ENCODE measurements at regions not wholly inside any gene's neighbourhood (a gene's known extent, or its start where the extent isn't known, plus 50 kb on each side); places are given as distances from the start of the nearest gene placed in this dataset.

GRCh38 chr5:67301285-67301903 is 104.8 kb upstream of the CD180 start:
- Mint-ChIP-seq H3K27ac (no peak overlapping the region), H3K36me3 (ENCODE audit: low read depth) (peaks cover 6% of the 10 kb centered on the region), H3K27me3 (no peaks in the 10 kb centered on the region), H3K4me1 (ENCODE audit: low read depth) (peaks cover 46% of the 10 kb centered on the region), H3K4me3 (no peak overlapping the region), H3K9me3 (peaks cover 10% of the 10 kb centered on the region)
- intact Hi-C loops (cut with micrococcal nuclease): no loop called here

GRCh38 chr5:67300326-67300725 is 103.7 kb upstream of the CD180 start:
- Mint-ChIP-seq H3K27me3 (no peaks in the 10 kb centered on the region), H3K4me3 (no peak overlapping the region), H3K36me3 (ENCODE audit: low read depth) (peaks cover 6% of the 10 kb centered on the region), H3K27ac (no peak overlapping the region), H3K4me1 (ENCODE audit: low read depth) (peaks cover 35% of the 10 kb centered on the region), H3K9me3 (peaks cover 10% of the 10 kb centered on the region)
- intact Hi-C loops (cut with micrococcal nuclease): no loop called here

GRCh38 chr5:67299231-67299735 is 102.7 kb upstream of the CD180 start:
- H3K4me1 Mint-ChIP-seq (ENCODE audit: low read depth): peaks cover 32% of the 10 kb centered on the region
- no peaks in the 10 kb centered on the region for H3K27me3 Mint-ChIP-seq
- intact Hi-C loops (cut with micrococcal nuclease): no loop called here
- H3K27ac Mint-ChIP-seq: no peak overlapping the region
- H3K4me3 Mint-ChIP-seq: no peak overlapping the region
- H3K36me3 Mint-ChIP-seq (ENCODE audit: low read depth): peaks cover 6% of the 10 kb centered on the region
- H3K9me3 Mint-ChIP-seq: peaks cover 10% of the 10 kb centered on the region

DNA sequence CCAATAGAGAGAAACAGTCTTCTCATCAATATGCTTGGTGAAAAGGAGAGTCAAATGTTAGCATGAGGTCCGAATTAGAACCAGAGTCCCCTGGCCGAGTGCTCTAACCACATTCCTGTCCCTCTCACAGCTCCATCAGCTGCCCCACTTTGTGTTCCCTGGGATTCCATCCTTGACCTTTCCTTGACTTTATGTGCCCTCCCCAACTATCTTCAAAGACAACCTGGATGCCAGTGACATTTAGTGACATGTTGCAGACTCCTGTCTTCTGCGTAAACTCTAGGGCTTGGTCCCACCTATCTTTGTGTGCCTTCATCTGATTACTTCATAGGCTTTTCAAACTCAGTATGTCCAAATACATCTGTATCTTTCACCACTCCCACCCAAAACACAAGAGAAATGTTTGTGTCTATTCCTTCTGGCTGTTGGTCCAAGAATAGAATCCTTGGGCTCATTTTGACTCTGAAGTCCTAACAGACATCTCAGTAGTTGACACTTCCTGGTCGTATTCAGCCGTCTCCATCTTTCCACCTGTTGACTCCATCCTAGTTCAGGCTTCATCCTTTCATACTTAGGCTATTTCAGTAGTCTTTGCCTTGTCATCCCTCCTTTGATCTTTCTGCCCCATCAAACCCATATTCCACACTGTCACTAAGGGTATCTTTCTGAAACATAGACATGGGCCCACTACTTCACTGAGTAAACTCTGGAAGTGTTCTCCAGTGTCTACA is 101.4 kb upstream of the CD180 start:
- intact Hi-C loops (cut with micrococcal nuclease): no loop called here
- H3K27me3 Mint-ChIP-seq: no peaks in the 10 kb centered on the region
- H3K4me3 Mint-ChIP-seq: no peak overlapping the region
- peaks cover 10% of the 10 kb centered on the region for H3K9me3 Mint-ChIP-seq
- H3K36me3 Mint-ChIP-seq (ENCODE audit: low read depth): peaks cover 6% of the 10 kb centered on the region
- peaks cover 31% of the 10 kb centered on the region for H3K4me1 Mint-ChIP-seq (ENCODE audit: low read depth)
- H3K27ac Mint-ChIP-seq: no peak overlapping the region

DNA sequence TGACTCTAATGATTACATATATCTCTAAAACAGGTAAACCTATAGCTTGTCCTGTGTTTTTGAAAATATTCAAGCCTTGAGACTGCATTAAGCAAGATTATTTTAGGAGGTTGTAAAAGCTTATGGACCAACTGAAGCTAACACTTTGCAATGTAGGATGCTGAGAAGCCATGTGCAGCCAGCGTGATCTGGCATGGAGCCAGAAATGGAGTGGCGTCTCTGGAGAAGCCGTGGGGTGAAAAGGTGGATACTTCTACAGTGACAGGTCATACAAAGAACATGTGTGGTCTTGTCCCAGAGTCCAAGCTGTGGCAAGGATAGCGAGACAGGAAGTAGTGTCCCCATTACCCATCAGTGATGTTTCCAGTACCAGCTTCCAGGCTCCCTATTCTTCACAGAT is 100.8 kb upstream of the CD180 start:
- no peak overlapping the region for H3K4me3 Mint-ChIP-seq
- intact Hi-C loops (cut with micrococcal nuclease): no loop called here
- peaks cover 6% of the 10 kb centered on the region for H3K36me3 Mint-ChIP-seq (ENCODE audit: low read depth)
- H3K4me1 Mint-ChIP-seq (ENCODE audit: low read depth): peaks cover 26% of the 10 kb centered on the region
- no peaks in the 10 kb centered on the region for H3K27me3 Mint-ChIP-seq
- H3K9me3 Mint-ChIP-seq: peaks cover 10% of the 10 kb centered on the region
- H3K27ac Mint-ChIP-seq: no peak overlapping the region

GRCh38 chr5:67294266-67294938 is 97.8 kb upstream of the CD180 start:
- Mint-ChIP-seq H3K27me3 (no peaks in the 10 kb centered on the region), H3K36me3 (ENCODE audit: low read depth) (no peaks in the 10 kb centered on the region), H3K4me3 (no peak overlapping the region), H3K27ac (no peak overlapping the region), H3K4me1 (ENCODE audit: low read depth) (peaks cover 2% of the 10 kb centered on the region), H3K9me3 (no peaks in the 10 kb centered on the region)
- intact Hi-C loops (cut with micrococcal nuclease): no loop called here

- Mint-ChIP-seq H3K9me3 (no peaks in the 10 kb centered on the region), H3K36me3 (ENCODE audit: low read depth) (no peaks in the 10 kb centered on the region), H3K27ac (no peak overlapping the region), H3K27me3 (no peaks in the 10 kb centered on the region), H3K4me1 (ENCODE audit: low read depth) (peaks cover 11% of the 10 kb centered on the region), H3K4me3 (no peak overlapping the region)
- intact Hi-C loops (cut with micrococcal nuclease): no loop called here
These were observed 96.6 kb upstream of the CD180 start for GRCh38 chr5:67293226-67293625.

DNA sequence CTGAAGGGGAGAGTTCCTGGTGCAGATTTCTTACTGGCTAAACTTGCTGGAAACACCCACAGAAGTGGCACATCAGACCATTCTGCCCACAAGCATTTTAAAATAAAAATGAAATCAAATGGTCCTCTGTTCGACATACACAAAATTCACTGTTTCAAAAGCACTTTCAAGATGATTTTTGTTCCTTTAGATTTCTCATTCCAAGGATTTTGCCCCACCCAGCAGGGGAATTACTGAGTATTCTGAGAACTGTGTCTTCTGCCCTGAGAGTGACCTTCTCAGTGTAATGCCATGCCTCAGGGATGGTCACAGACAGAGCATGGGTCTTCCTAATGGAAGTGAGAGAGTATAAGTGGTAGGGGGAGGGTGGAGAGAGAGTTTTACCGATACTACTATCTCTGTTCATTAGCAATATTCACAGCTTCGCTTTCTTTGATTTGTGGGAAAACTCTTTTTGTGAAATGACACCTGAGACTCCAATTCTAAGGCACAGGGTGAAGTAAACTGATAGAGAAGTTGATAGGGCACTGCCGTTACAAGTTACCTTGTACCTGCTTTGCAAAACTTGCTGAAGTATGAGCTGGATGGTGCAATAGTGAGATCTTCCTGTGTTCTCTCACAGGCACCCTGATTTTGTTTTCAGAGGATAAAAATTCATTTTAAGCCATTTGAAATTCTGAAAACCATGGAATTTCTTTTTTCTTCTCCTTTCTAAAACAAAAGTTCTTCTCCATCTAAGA is 95.8 kb upstream of the CD180 start:
- Mint-ChIP-seq H3K9me3 (no peaks in the 10 kb centered on the region), H3K4me3 (no peak overlapping the region), H3K27me3 (no peaks in the 10 kb centered on the region), H3K4me1 (ENCODE audit: low read depth) (peaks cover 11% of the 10 kb centered on the region), H3K36me3 (ENCODE audit: low read depth) (no peaks in the 10 kb centered on the region), H3K27ac (no peak overlapping the region)
- intact Hi-C loops (cut with micrococcal nuclease): no loop called here

DNA sequence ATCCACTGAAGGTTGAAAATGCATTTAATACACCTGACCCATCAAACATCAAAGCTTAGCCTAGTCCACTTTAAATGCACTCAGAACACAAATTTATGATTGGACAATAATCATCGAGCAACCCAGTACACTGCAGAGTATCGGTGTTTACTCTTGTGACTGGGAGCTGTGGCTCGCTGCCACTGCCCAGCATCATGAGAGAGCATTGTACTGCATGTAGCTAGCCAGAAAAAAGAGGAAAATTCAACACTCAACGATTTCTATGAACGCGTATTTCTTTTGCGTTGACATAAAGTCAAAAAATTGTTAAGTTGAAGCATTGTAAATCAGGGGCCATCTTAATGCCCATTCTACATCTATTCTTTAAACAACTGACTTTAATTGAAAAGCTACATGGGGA is 95.1 kb upstream of the CD180 start:
- Mint-ChIP-seq H3K27me3 (no peaks in the 10 kb centered on the region), H3K4me1 (ENCODE audit: low read depth) (peaks cover 14% of the 10 kb centered on the region), H3K4me3 (no peak overlapping the region), H3K36me3 (ENCODE audit: low read depth) (no peaks in the 10 kb centered on the region), H3K27ac (no peak overlapping the region), H3K9me3 (no peaks in the 10 kb centered on the region)
- intact Hi-C loops (cut with micrococcal nuclease): no loop called here

DNA sequence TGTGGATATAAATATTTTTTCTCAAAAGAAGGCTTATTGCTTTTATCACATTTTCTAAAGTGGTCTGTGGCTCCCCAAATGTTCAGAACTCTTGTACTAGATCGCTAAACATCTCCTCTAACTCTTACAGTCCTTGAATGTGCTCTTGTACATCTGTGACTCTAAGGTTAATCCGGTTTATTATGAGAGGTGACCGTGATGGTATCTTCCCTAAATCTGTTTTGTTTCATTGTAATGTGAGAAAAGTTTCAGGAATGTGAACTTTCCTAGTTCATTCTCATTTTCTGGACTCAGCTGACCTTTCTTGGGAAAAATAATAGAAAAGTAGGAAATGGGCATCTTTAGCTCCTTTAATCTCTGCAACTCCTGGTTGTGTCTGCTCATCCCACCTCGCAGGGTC is 94.5 kb upstream of the CD180 start:
- intact Hi-C loops (cut with micrococcal nuclease): no loop called here
- no peaks in the 10 kb centered on the region for H3K36me3 Mint-ChIP-seq (ENCODE audit: low read depth)
- H3K27ac Mint-ChIP-seq: no peak overlapping the region
- no peaks in the 10 kb centered on the region for H3K27me3 Mint-ChIP-seq
- no peaks in the 10 kb centered on the region for H3K9me3 Mint-ChIP-seq
- no peak overlapping the region for H3K4me3 Mint-ChIP-seq
- peaks cover 20% of the 10 kb centered on the region for H3K4me1 Mint-ChIP-seq (ENCODE audit: low read depth)

GRCh38 chr5:67290655-67291054 is 94.1 kb upstream of the CD180 start:
- Mint-ChIP-seq H3K9me3 (no peaks in the 10 kb centered on the region), H3K27me3 (no peaks in the 10 kb centered on the region), H3K36me3 (ENCODE audit: low read depth) (no peaks in the 10 kb centered on the region), H3K4me3 (no peak overlapping the region), H3K27ac (no peak overlapping the region), H3K4me1 (ENCODE audit: low read depth) (peaks cover 24% of the 10 kb centered on the region)
- intact Hi-C loops (cut with micrococcal nuclease): no loop called here

DNA sequence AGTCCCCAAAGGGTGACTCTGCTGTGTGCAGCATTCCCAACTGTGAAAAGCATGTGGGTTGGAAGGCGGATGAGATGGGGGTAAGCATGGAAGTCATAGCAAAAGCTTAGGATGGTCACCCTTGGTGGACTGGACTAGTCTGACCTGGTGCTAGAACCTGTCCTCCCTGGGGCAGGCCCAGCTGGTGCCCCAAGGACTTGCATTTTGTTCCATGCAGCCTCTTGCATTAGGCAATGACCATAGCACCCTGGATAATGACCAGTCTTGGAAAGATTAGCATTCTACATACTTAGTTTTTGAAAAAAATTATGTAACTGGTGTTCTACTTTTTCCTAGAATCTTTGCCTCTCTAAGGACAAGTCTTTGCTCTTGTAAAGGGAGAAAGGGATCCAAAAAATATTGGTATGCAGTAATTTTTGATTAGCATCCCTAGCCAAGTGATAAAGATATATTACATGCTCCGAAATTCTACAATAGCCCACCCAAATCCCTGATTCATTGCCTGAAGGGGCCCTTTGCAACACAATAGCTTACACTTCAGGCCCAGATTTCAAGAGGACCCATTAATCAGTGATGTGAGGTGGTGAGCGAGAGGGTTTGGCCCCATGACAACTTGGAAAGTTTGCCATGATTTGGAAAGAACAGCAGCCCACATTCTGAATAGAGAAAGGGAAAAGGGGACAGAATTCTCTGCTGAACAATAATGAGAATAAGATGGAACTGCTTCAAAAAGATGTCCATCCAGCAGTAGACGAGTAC is 93.3 kb upstream of the CD180 start:
- Mint-ChIP-seq H3K27me3 (no peaks in the 10 kb centered on the region), H3K36me3 (ENCODE audit: low read depth) (no peaks in the 10 kb centered on the region), H3K9me3 (no peaks in the 10 kb centered on the region), H3K4me1 (ENCODE audit: low read depth) (peaks cover 24% of the 10 kb centered on the region), H3K27ac (no peak overlapping the region), H3K4me3 (no peak overlapping the region)
- intact Hi-C loops (cut with micrococcal nuclease): no loop called here

DNA sequence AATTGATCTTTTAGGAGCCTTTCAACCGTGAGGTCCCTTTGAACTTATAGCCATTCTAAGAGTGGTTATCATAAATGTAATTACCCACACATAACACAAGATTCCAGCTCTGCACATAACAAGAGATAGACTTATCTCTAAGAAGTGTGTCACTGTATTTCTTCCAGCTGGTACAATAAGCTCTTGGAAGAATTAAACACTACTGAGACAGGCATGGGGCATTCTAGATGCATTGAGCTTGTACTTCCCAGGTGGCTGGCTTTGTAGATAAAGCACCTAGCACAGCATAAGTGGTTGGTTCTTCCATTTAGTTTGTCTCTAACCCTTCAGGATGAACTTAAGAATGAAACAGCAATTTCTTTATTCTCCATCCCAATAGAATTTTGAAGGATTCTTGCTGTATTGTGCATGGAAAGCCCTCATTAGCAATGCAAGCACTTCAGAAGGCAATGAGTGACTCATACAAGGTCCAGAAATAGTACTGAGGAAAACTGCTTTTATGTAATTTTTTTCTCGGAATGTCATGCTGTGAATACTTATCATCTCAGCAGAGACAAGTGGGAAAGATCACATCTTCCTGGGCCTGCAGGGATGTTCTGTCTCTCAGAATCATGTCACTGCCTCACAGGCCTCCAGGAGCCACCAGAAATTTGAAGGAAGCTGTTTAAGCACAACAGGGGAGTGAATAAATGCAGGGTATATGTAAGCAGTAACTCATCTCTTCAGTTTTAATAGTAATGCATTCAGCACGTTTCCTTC is 91.1 kb upstream of the CD180 start:
- peaks cover 24% of the 10 kb centered on the region for H3K4me1 Mint-ChIP-seq (ENCODE audit: low read depth)
- no peaks in the 10 kb centered on the region for H3K36me3 Mint-ChIP-seq (ENCODE audit: low read depth)
- no peak overlapping the region for H3K4me3 Mint-ChIP-seq
- H3K9me3 Mint-ChIP-seq: no peaks in the 10 kb centered on the region
- intact Hi-C loops (cut with micrococcal nuclease): no loop called here
- H3K27me3 Mint-ChIP-seq: no peaks in the 10 kb centered on the region
- H3K27ac Mint-ChIP-seq: no peak overlapping the region
